NT2/D1 (cell line): ENCODE measurements at regions not wholly inside any gene's neighbourhood (a gene's known extent, or its start where the extent isn't known, plus 50 kb on each side); places are given as distances from the start of the nearest gene placed in this dataset.

ENCODE experiments used
- DNase-seq: peaks from one replicate; pipeline ENCODE4 v3.0.0-alpha.2; 2011; ENCODE audit warnings: low read depth, low spot score
- H3K27me3 ChIP-seq: 2 replicates; pipeline ENCODE4 v1.6.0; 2011; ENCODE audit warnings: mild to moderate bottlenecking; ENCODE audit not compliant: insufficient read length, insufficient read depth
- H3K36me3 ChIP-seq: 2 replicates; pipeline ENCODE4 v1.6.1; 2011; ENCODE audit warnings: mild to moderate bottlenecking, low read length, mixed read lengths; ENCODE audit not compliant: insufficient read depth, insufficient read length
- H3K4me1 ChIP-seq: 2 replicates; pipeline ENCODE4 v1.5.1; 2011; ENCODE audit not compliant: insufficient read depth, insufficient read length
- H3K4me3 ChIP-seq: 2 replicates; pipeline ENCODE4 v1.5.1; 2011; ENCODE audit warnings: low read depth; ENCODE audit not compliant: insufficient read length
- H3K9ac ChIP-seq: 2 replicates; pipeline ENCODE4 v1.6.0; 2011; ENCODE audit warnings: low read depth; ENCODE audit not compliant: insufficient read length
- H3K9me3 ChIP-seq: 2 replicates; pipeline ENCODE4 v1.5.1; 2011; ENCODE audit warnings: mild to moderate bottlenecking, low read length; ENCODE audit not compliant: insufficient read depth
- SUZ12 ChIP-seq: IDR thresholded peaks from 2 replicates; pipeline ENCODE4 v1.6.1; 2011; ENCODE audit not compliant: insufficient read length, insufficient read depth; ENCODE audit errors: extremely low read depth
- YY1 ChIP-seq: IDR thresholded peaks from 2 replicates; pipeline ENCODE4 v1.6.1; 2011; ENCODE audit not compliant: insufficient read length, insufficient read depth
- ZNF274 ChIP-seq: IDR thresholded peaks from 2 replicates; pipeline ENCODE4 v1.6.1; 2011; ENCODE audit warnings: mild to moderate bottlenecking, low read depth, low read length

GRCh38 chr4:133045288-133045687, 103.8 kb upstream of the PCDH10 start:
- DNase-seq: no peak
- Histone ChIP-seq H3K9ac (no peak overlapping the region), H3K27me3 (no peaks in the 10 kb centered on the region), H3K9me3 (no peaks in the 10 kb centered on the region), H3K4me3 (no peak overlapping the region), H3K4me1 (no peaks in the 10 kb centered on the region), H3K36me3 (no peaks in the 10 kb centered on the region)
- no peak for TF ChIP-seq SUZ12
- TF ChIP-seq ZNF274: no peak
- TF ChIP-seq YY1: no peak

GRCh38 chr4:133046156-133046555, 102.9 kb upstream of the PCDH10 start:
- H3K27me3 ChIP-seq: no peaks in the 10 kb centered on the region
- no peak overlapping the region for H3K4me3 ChIP-seq
- H3K36me3 ChIP-seq: no peaks in the 10 kb centered on the region
- H3K9ac ChIP-seq: no peak overlapping the region
- H3K4me1 ChIP-seq: no peaks in the 10 kb centered on the region
- DNase-seq: no peak
- no peak for TF ChIP-seq ZNF274
- no peak for TF ChIP-seq YY1
- TF ChIP-seq SUZ12: no peak
- H3K9me3 ChIP-seq: no peaks in the 10 kb centered on the region

GRCh38 chr4:133058701-133059100, 90.4 kb upstream of the PCDH10 start:
- Histone ChIP-seq H3K27me3 (no peaks in the 10 kb centered on the region), H3K36me3 (no peaks in the 10 kb centered on the region), H3K4me3 (no peak overlapping the region), H3K9me3 (no peaks in the 10 kb centered on the region), H3K4me1 (no peaks in the 10 kb centered on the region), H3K9ac (no peak overlapping the region)
- TF ChIP-seq YY1: no peak
- TF ChIP-seq SUZ12: no peak
- no peak for TF ChIP-seq ZNF274
- DNase-seq: no peak

GRCh38 chr4:133059117-133059516, 90.0 kb upstream of the PCDH10 start:
- H3K9me3 ChIP-seq: no peaks in the 10 kb centered on the region
- H3K4me1 ChIP-seq: no peaks in the 10 kb centered on the region
- no peaks in the 10 kb centered on the region for H3K36me3 ChIP-seq
- H3K4me3 ChIP-seq: no peak overlapping the region
- H3K27me3 ChIP-seq: no peaks in the 10 kb centered on the region
- TF ChIP-seq YY1: no peak
- no peak for TF ChIP-seq SUZ12
- TF ChIP-seq ZNF274: no peak
- no peak overlapping the region for H3K9ac ChIP-seq
- DNase-seq: no peak

- TF ChIP-seq YY1: no peak
- no peak for TF ChIP-seq ZNF274
- TF ChIP-seq SUZ12: no peak
- Histone ChIP-seq H3K4me1 (no peaks in the 10 kb centered on the region), H3K4me3 (no peak overlapping the region), H3K9me3 (no peaks in the 10 kb centered on the region), H3K27me3 (no peaks in the 10 kb centered on the region), H3K36me3 (no peaks in the 10 kb centered on the region), H3K9ac (no peak overlapping the region)
- DNase-seq: no peak
These were observed 86.2 kb upstream of the PCDH10 start for GRCh38 chr4:133062851-133063250.

GRCh38 chr4:133068083-133068482, 81.0 kb upstream of the PCDH10 start:
- no peak overlapping the region for H3K4me3 ChIP-seq
- no peaks in the 10 kb centered on the region for H3K27me3 ChIP-seq
- H3K9ac ChIP-seq: no peak overlapping the region
- peaks cover 6% of the 10 kb centered on the region; the same call in 1 of the 2 replicates for H3K9me3 ChIP-seq
- no peak for TF ChIP-seq ZNF274
- no peaks in the 10 kb centered on the region for H3K4me1 ChIP-seq
- DNase-seq: no peak
- no peaks in the 10 kb centered on the region for H3K36me3 ChIP-seq

GRCh38 chr4:133081246-133081645, 67.8 kb upstream of the PCDH10 start:
- TF ChIP-seq SUZ12: no peak
- no peak for TF ChIP-seq YY1
- TF ChIP-seq ZNF274: no peak
- DNase-seq: no peak
- Histone ChIP-seq H3K36me3 (no peaks in the 10 kb centered on the region), H3K9ac (no peak overlapping the region), H3K9me3 (peaks cover 7% of the 10 kb centered on the region; the same call in 1 of the 2 replicates), H3K4me3 (no peak overlapping the region), H3K27me3 (no peaks in the 10 kb centered on the region), H3K4me1 (no peaks in the 10 kb centered on the region)

- TF ChIP-seq YY1 (no peak), SUZ12 (no peak), ZNF274 (no peak)
- Histone ChIP-seq H3K36me3 (no peaks in the 10 kb centered on the region), H3K4me1 (no peaks in the 10 kb centered on the region), H3K9ac (no peak overlapping the region), H3K4me3 (no peak overlapping the region), H3K9me3 (no peaks in the 10 kb centered on the region), H3K27me3 (no peaks in the 10 kb centered on the region)
- no peak for DNase-seq
These were observed 64.7 kb upstream of the PCDH10 start for GRCh38 chr4:133084421-133084820.
